ENCODE measurements at regions not wholly inside any gene's neighbourhood (a gene's known extent, or its start where the extent isn't known, plus 50 kb on each side); places are given as distances from the start of the nearest gene placed in this dataset.

GRCh38 chr20:6866741-6867140 is 99.3 kb downstream of the BMP2 start:
- intact Hi-C loops (cut with DNase I), result no loop called here
- Histone ChIP-seq H3K9me3 (ENCODE audit: control insufficient read depth in 2 of 3, insufficient read depth in 1 of 3, low read length in 3 of 3) (no peaks in the 10 kb centered on the region), H3K27me3 (ENCODE audit: control insufficient read depth, insufficient read depth, low read length) (no peaks in the 10 kb centered on the region), H3K4me3 (ENCODE audit: low read length in 3 of 3) (no peak overlapping the region), H3K9ac (ENCODE audit: low read length in 3 of 3) (no peak overlapping the region), H3K27ac (ENCODE audit: low read depth in 2 of 2, low read length in 2 of 2) (no peak overlapping the region), H3K4me1 (ENCODE audit: control insufficient read depth in 2 of 3, insufficient read depth in 2 of 3, low read depth in 1 of 3, low read length in 3 of 3) (no peaks in the 10 kb centered on the region), H3K36me3 (ENCODE audit: control insufficient read depth in 2 of 3, insufficient read depth in 3 of 3, low read length in 3 of 3) (no peaks in the 10 kb centered on the region)
- DNase-seq (no peak), FAIRE-seq (no peak)
- no peak for TF ChIP-seq CTCF (IDR thresholded peaks at IDR 0.05; ENCODE audit: borderline replicate concordance, extremely low read depth, insufficient read depth)

GRCh38 chr20:6868861-6869260 is 101.4 kb downstream of the BMP2 start:
- no peaks in the 10 kb centered on the region for H3K9me3 ChIP-seq (ENCODE audit: control insufficient read depth in 2 of 3, insufficient read depth in 1 of 3, low read length in 3 of 3)
- H3K9ac ChIP-seq (ENCODE audit: low read length in 3 of 3), result no peak overlapping the region
- no peak for FAIRE-seq
- no peaks in the 10 kb centered on the region for H3K27me3 ChIP-seq (ENCODE audit: control insufficient read depth, insufficient read depth, low read length)
- H3K27ac ChIP-seq (ENCODE audit: low read depth in 2 of 2, low read length in 2 of 2), result no peak overlapping the region
- no peak for TF ChIP-seq CTCF (IDR thresholded peaks at IDR 0.05; ENCODE audit: borderline replicate concordance, extremely low read depth, insufficient read depth)
- H3K4me1 ChIP-seq (ENCODE audit: control insufficient read depth in 2 of 3, insufficient read depth in 2 of 3, low read depth in 1 of 3, low read length in 3 of 3), result no peaks in the 10 kb centered on the region
- intact Hi-C loops (cut with DNase I), result no loop called here
- no peak for DNase-seq
- no peaks in the 10 kb centered on the region for H3K36me3 ChIP-seq (ENCODE audit: control insufficient read depth in 2 of 3, insufficient read depth in 3 of 3, low read length in 3 of 3)
- no peak overlapping the region for H3K4me3 ChIP-seq (ENCODE audit: low read length in 3 of 3)

- FAIRE-seq, result no peak
- no peak for DNase-seq
- no peak overlapping the region for H3K9ac ChIP-seq (ENCODE audit: low read length in 3 of 3)
Measured at GRCh38 chr20:6870559-6870958, 103.1 kb downstream of the BMP2 start.

More at GRCh38 chr20:6870559-6870958, 103.1 kb downstream of the BMP2 start:
- intact Hi-C loops (cut with DNase I), result no loop called here
- Histone ChIP-seq H3K27ac (ENCODE audit: low read depth in 2 of 2, low read length in 2 of 2) (no peak overlapping the region), H3K4me1 (ENCODE audit: control insufficient read depth in 2 of 3, insufficient read depth in 2 of 3, low read depth in 1 of 3, low read length in 3 of 3) (no peaks in the 10 kb centered on the region), H3K36me3 (ENCODE audit: control insufficient read depth in 2 of 3, insufficient read depth in 3 of 3, low read length in 3 of 3) (no peaks in the 10 kb centered on the region), H3K4me3 (ENCODE audit: low read length in 3 of 3) (no peak overlapping the region), H3K9me3 (ENCODE audit: control insufficient read depth in 2 of 3, insufficient read depth in 1 of 3, low read length in 3 of 3) (no peaks in the 10 kb centered on the region), H3K27me3 (ENCODE audit: control insufficient read depth, insufficient read depth, low read length) (no peaks in the 10 kb centered on the region)
- no peak for TF ChIP-seq CTCF (IDR thresholded peaks at IDR 0.05; ENCODE audit: borderline replicate concordance, extremely low read depth, insufficient read depth)
